ENCODE measurements at regions not wholly inside any gene's neighbourhood (a gene's known extent, or its start where the extent isn't known, plus 50 kb on each side); places are given as distances from the start of the nearest gene placed in this dataset.

- no peak overlapping the region for H3K4me2 ChIP-seq (ENCODE audit: control insufficient read depth, insufficient read depth)
- no peaks in the 10 kb centered on the region for H3K9me3 ChIP-seq (replicated peaks; ENCODE audit: control insufficient read depth, insufficient read depth, low read length)
- no peaks in the 10 kb centered on the region for H3K79me2 ChIP-seq (ENCODE audit: control insufficient read depth, insufficient read depth, low read length)
- H3K27ac ChIP-seq (ENCODE audit: control insufficient read depth, insufficient read depth): no peak overlapping the region
- ChIA-PET POLR2A (no interaction called here), CTCF (no interaction called here), SMC1A (ENCODE audit: uncharacterized antibody, unreplicated experiment) (interaction anchor here (0.6 kb wide), 1 partner anchor 959 kb away, joined by 3 read pairs; no protein-coding TSS in a partner anchor), RAD21 (ENCODE audit: unreplicated experiment) (no interaction called here)
- no peaks in the 10 kb centered on the region for H3K4me1 ChIP-seq (ENCODE audit: control insufficient read depth, insufficient read depth, low read length)
- H3K27me3 ChIP-seq (replicated peaks in 1 of 2; ENCODE audit: control insufficient read depth in 2 of 2, insufficient read depth in 2 of 2, low read length in 1 of 2): no peaks in the 10 kb centered on the region
- no peaks in the 10 kb centered on the region for H4K20me1 ChIP-seq (ENCODE audit: control insufficient read depth, insufficient read depth)
- TF ChIP-seq, protein P1, sequence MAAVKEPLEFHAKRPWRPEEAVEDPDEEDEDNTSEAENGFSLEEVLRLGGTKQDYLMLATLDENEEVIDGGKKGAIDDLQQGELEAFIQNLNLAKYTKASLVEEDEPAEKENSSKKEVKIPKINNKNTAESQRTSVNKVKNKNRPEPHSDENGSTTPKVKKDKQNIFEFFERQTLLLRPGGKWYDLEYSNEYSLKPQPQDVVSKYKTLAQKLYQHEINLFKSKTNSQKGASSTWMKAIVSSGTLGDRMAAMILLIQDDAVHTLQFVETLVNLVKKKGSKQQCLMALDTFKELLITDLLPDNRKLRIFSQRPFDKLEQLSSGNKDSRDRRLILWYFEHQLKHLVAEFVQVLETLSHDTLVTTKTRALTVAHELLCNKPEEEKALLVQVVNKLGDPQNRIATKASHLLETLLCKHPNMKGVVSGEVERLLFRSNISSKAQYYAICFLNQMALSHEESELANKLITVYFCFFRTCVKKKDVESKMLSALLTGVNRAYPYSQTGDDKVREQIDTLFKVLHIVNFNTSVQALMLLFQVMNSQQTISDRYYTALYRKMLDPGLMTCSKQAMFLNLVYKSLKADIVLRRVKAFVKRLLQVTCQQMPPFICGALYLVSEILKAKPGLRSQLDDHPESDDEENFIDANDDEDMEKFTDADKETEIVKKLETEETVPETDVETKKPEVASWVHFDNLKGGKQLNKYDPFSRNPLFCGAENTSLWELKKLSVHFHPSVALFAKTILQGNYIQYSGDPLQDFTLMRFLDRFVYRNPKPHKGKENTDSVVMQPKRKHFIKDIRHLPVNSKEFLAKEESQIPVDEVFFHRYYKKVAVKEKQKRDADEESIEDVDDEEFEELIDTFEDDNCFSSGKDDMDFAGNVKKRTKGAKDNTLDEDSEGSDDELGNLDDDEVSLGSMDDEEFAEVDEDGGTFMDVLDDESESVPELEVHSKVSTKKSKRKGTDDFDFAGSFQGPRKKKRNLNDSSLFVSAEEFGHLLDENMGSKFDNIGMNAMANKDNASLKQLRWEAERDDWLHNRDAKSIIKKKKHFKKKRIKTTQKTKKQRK (IDR thresholded peaks at IDR 0.05; ENCODE audit: low read depth, low read length): no peak
- peak in 1 of 2 experiments; percentile 38; a peak in 1 of 4 replicates for TF ChIP-seq SRF (IDR thresholded peaks at IDR 0.05; ENCODE audit: low read depth in 2 of 2, low read length in 2 of 2)
- no peak for ATAC-seq
- no peak for FAIRE-seq
- H3K36me3 ChIP-seq (ENCODE audit: control insufficient read depth in 2 of 2, insufficient read depth in 2 of 2, low read length in 1 of 2): no peaks in the 10 kb centered on the region
- WGBS (ENCODE audit: insufficient coverage, insufficient replicate concordance, low lambda C conversion rate, missing lambda C conversion rate): 4% methylated on average over 5 of the region's 5 CpGs
- no peak for DNase-seq (ENCODE audit: low read depth, low spot score)
- no TSS peak for BruUV-seq (replicated peaks)
- intact Hi-C loops (cut with micrococcal nuclease; ENCODE audit: unreplicated experiment) (no loop called here), in situ Hi-C loops (cut with MboI) (no loop called here)
- no peak overlapping the region for H3K9ac ChIP-seq (ENCODE audit: control insufficient read depth, insufficient read depth, low read length)
- no peak overlapping the region for H2AFZ ChIP-seq (ENCODE audit: control insufficient read depth, low read depth, low read length)
- H3K4me3 ChIP-seq: no peak overlapping the region
Observed at GRCh38 chr2:58991357-58991756, 750.2 kb upstream of the FANCL start.

DNA sequence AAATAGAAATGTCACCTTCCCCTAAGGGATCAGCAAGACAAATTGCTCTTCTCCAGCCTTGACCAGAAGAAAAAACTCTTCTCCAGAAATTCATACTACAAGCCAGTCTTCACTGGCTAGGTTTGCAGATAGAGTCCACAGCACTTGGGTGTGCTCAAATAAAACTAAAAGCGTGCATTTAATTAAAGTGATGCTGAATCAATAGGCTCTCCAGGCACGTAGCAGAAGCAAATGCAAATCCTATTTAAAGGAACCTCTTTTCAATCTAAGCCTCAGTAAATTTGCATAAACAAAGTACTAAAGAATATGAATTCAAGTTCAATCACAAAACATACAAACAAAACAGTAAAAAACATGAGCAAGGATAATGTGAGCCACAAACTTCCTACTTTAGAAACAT, 744.4 kb upstream of the FANCL start:
- BruUV-seq (replicated peaks): no TSS peak
- no peak for TF ChIP-seq RUNX3 (IDR thresholded peaks at IDR 0.05; ENCODE audit: low read length)
- no peak for TF ChIP-seq RELB (IDR thresholded peaks at IDR 0.05; ENCODE audit: low read depth)
- TF ChIP-seq PML (IDR thresholded peaks at IDR 0.05; ENCODE audit: low read length): no peak
- TF ChIP-seq JUND (IDR thresholded peaks at IDR 0.05; ENCODE audit: low read depth, low read length): no peak
- TF ChIP-seq FOS (IDR thresholded peaks at IDR 0.05; ENCODE audit: borderline replicate concordance, extremely low read depth, insufficient read length): no peak
- no peak for TF ChIP-seq IRF3 (IDR thresholded peaks at IDR 0.05)
- TF ChIP-seq STAT1 (conservative IDR thresholded peaks at IDR 0.05): no peak
- no peak for TF ChIP-seq TCF12 (IDR thresholded peaks at IDR 0.05; ENCODE audit: low read depth, low read length)
- no peak for TF ChIP-seq SUPT20H (IDR thresholded peaks at IDR 0.05; ENCODE audit: borderline replicate concordance, control insufficient read depth, low read depth, low read length)
- no peak for TF ChIP-seq SREBF1 (IDR thresholded peaks at IDR 0.05; ENCODE audit: low read length)

More for the DNA sequence above, 744.4 kb upstream of the FANCL start:
- ChIA-PET POLR2A (no interaction called here), CTCF (no interaction called here), SMC1A (ENCODE audit: uncharacterized antibody, unreplicated experiment) (no interaction called here), RAD21 (ENCODE audit: unreplicated experiment) (no interaction called here)
- FAIRE-seq (no peak), DNase-seq (ENCODE audit: low read depth, low spot score) (no peak), ATAC-seq (no peak)
- no peak overlapping the region for H2AFZ ChIP-seq (ENCODE audit: control insufficient read depth, low read depth, low read length)
- H3K36me3 ChIP-seq (ENCODE audit: control insufficient read depth in 2 of 2, insufficient read depth in 2 of 2, low read length in 1 of 2): no peaks in the 10 kb centered on the region
- H4K20me1 ChIP-seq (ENCODE audit: control insufficient read depth, insufficient read depth): no peaks in the 10 kb centered on the region
- in situ Hi-C loops (cut with MboI): no loop called here
- no peaks in the 10 kb centered on the region for H3K9me3 ChIP-seq (replicated peaks; ENCODE audit: control insufficient read depth, insufficient read depth, low read length)
- H3K4me1 ChIP-seq (ENCODE audit: control insufficient read depth, insufficient read depth, low read length): no peaks in the 10 kb centered on the region
- H3K27ac ChIP-seq (ENCODE audit: control insufficient read depth, insufficient read depth): no peak overlapping the region
- no peak overlapping the region for H3K9ac ChIP-seq (ENCODE audit: control insufficient read depth, insufficient read depth, low read length)
- 17% methylated on average over 2 of the region's 2 CpGs for WGBS (ENCODE audit: insufficient coverage, insufficient replicate concordance, low lambda C conversion rate, missing lambda C conversion rate)
- intact Hi-C loops (cut with micrococcal nuclease; ENCODE audit: unreplicated experiment): no loop called here
- H3K27me3 ChIP-seq (replicated peaks in 1 of 2; ENCODE audit: control insufficient read depth in 2 of 2, insufficient read depth in 2 of 2, low read length in 1 of 2): no peaks in the 10 kb centered on the region
- no peak overlapping the region for H3K4me3 ChIP-seq
- H3K79me2 ChIP-seq (ENCODE audit: control insufficient read depth, insufficient read depth, low read length): no peaks in the 10 kb centered on the region
- H3K4me2 ChIP-seq (ENCODE audit: control insufficient read depth, insufficient read depth): no peak overlapping the region

Measured in GM12878 (cell line).